ENCODE measurements at regions not wholly inside any gene's neighbourhood (a gene's known extent, or its start where the extent isn't known, plus 50 kb on each side); places are given as distances from the start of the nearest gene placed in this dataset.

- H3K4me1 ChIP-seq: no peaks in the 10 kb centered on the region
- no peaks in the 10 kb centered on the region for H3K36me3 ChIP-seq (replicated peaks)
- H3K4me3 ChIP-seq: no peak overlapping the region
- no peaks in the 10 kb centered on the region for H3K9me3 ChIP-seq
- in situ Hi-C loops (cut with MboI; ENCODE audit: low sequenced_read_pairs): no loop called here
- peaks cover 3% of the 10 kb centered on the region; the same call in 1 of the 2 replicates for H3K27me3 ChIP-seq (ENCODE audit: low read depth)
- DNase-seq (ENCODE audit: low spot score in 2 of 2): no peak
Measured at GRCh38 chr2:221254299-221254698, 317.8 kb downstream of the EPHA4 start.

- Histone ChIP-seq H3K36me3 (replicated peaks) (no peaks in the 10 kb centered on the region), H3K9me3 (no peaks in the 10 kb centered on the region), H3K27me3 (ENCODE audit: low read depth) (peaks cover 9% of the 10 kb centered on the region), H3K4me1 (no peaks in the 10 kb centered on the region), H3K4me3 (no peak overlapping the region)
- peak in 1 of 2 experiments; percentile 40 for DNase-seq (ENCODE audit: low spot score in 2 of 2)
- in situ Hi-C loops (cut with MboI; ENCODE audit: low sequenced_read_pairs): no loop called here
Measured at GRCh38 chr2:221255862-221256261, 316.2 kb downstream of the EPHA4 start.

- in situ Hi-C loops (cut with MboI; ENCODE audit: low sequenced_read_pairs): no loop called here
- H3K36me3 ChIP-seq (replicated peaks): no peaks in the 10 kb centered on the region
- no peaks in the 10 kb centered on the region for H3K9me3 ChIP-seq
- DNase-seq (ENCODE audit: low spot score in 2 of 2): no peak
- H3K4me3 ChIP-seq: no peak overlapping the region
- peaks cover 8% of the 10 kb centered on the region for H3K27me3 ChIP-seq (ENCODE audit: low read depth)
- no peaks in the 10 kb centered on the region for H3K4me1 ChIP-seq
Measured at GRCh38 chr2:221258464-221258863, 313.6 kb downstream of the EPHA4 start.

DNA sequence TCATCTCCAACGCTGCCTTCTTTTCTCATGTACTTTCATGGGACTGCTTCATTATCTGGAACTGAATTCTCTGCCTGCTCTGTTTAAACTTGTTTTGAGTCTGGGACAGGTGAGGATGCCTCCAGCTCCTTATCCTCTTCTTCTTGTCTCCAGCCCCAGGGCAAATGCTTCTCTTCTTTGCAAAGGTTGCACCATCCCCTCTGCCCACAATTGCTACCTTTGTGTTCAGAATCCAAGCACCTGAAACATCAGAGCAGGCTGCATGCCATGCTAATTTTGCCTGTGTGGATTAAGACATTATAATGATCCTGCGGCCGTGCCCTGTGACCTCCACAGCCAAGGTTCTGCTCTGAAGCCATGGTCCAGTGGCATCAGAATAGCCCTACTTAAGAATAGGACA lies 309.5 kb downstream of the EPHA4 start:
- in situ Hi-C loops (cut with MboI; ENCODE audit: low sequenced_read_pairs): no loop called here
- no peak for DNase-seq (ENCODE audit: low spot score in 2 of 2)
- peaks cover 8% of the 10 kb centered on the region for H3K27me3 ChIP-seq (ENCODE audit: low read depth)
- H3K4me3 ChIP-seq: no peak overlapping the region
- no peaks in the 10 kb centered on the region for H3K36me3 ChIP-seq (replicated peaks)
- no peaks in the 10 kb centered on the region for H3K9me3 ChIP-seq
- no peaks in the 10 kb centered on the region for H3K4me1 ChIP-seq

- no peak overlapping the region for H3K4me3 ChIP-seq
- no peak for DNase-seq (ENCODE audit: low spot score in 2 of 2)
- peaks cover 11% of the 10 kb centered on the region for H3K27me3 ChIP-seq (ENCODE audit: low read depth)
- H3K4me1 ChIP-seq: no peaks in the 10 kb centered on the region
- no peaks in the 10 kb centered on the region for H3K9me3 ChIP-seq
- in situ Hi-C loops (cut with MboI; ENCODE audit: low sequenced_read_pairs): no loop called here
- H3K36me3 ChIP-seq (replicated peaks): no peaks in the 10 kb centered on the region
Measured at GRCh38 chr2:221263573-221263972, 308.5 kb downstream of the EPHA4 start.

- in situ Hi-C loops (cut with MboI; ENCODE audit: low sequenced_read_pairs): no loop called here
- H3K4me1 ChIP-seq: no peaks in the 10 kb centered on the region
- H3K27me3 ChIP-seq (ENCODE audit: low read depth): peaks cover 11% of the 10 kb centered on the region
- H3K4me3 ChIP-seq: no peak overlapping the region
- DNase-seq (ENCODE audit: low spot score in 2 of 2): no peak
- H3K36me3 ChIP-seq (replicated peaks): no peaks in the 10 kb centered on the region
- H3K9me3 ChIP-seq: no peaks in the 10 kb centered on the region
Measured at GRCh38 chr2:221264318-221264717, 307.8 kb downstream of the EPHA4 start.

DNA sequence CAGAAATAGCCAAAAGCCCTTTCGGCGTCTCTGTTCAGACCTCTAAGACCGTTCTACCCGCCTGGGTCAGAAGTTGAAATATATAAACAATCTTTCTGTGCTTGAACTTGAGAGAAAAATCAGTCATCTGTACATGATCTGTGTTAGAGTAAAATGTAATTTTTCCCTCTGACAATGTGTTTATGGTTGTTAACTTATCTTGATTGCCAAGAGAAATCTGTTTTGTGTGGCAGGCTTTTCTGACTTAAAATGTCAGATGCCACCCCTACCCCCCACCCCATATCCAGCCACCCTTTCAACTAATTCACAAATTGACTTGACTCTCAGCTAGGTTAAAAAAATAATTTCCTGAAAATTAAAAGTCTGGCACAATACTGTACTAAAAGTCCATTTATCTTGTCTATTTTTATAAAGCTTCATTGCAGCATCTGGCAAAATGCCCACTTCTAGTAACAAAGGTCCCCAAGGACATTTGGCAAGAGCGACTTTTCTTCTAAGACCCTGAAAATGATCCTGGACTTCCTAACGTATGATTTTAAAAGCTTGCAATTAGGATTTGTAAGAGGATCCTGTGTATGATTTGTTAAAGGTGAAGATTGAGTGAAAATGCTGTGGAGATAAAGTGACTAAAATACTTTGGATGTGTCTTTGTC lies 304.2 kb downstream of the EPHA4 start:
- H3K27me3 ChIP-seq (ENCODE audit: low read depth): peaks cover 9% of the 10 kb centered on the region; the same call in 1 of the 2 replicates
- no peak for DNase-seq (ENCODE audit: low spot score in 2 of 2)
- no peak overlapping the region for H3K4me3 ChIP-seq
- H3K4me1 ChIP-seq: no peaks in the 10 kb centered on the region
- H3K9me3 ChIP-seq: no peaks in the 10 kb centered on the region
- no peaks in the 10 kb centered on the region for H3K36me3 ChIP-seq (replicated peaks)
- in situ Hi-C loops (cut with MboI; ENCODE audit: low sequenced_read_pairs): no loop called here

DNA sequence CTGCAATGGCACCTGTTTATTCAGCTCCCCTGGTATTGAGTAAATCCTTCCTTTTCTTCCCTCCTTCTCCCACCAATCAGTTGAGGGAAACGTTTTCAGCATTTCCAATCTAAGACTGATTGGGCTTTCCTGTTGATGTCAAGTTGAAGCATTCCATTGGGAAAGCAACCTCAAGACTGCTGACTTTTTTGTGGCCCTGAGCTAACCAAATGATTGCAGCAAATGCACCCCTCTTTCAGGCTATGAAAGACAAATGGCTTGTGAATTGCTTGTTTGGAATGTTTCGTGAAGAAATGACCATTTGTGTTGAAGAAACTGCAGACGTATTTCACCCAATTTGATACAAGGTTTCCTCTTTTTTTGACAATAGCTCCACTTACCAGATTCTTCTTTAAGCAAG lies 303.5 kb downstream of the EPHA4 start:
- Histone ChIP-seq H3K36me3 (replicated peaks) (no peaks in the 10 kb centered on the region), H3K4me3 (no peak overlapping the region), H3K9me3 (no peaks in the 10 kb centered on the region), H3K27me3 (ENCODE audit: low read depth) (peaks cover 11% of the 10 kb centered on the region; the same call in 1 of the 2 replicates), H3K4me1 (no peaks in the 10 kb centered on the region)
- in situ Hi-C loops (cut with MboI; ENCODE audit: low sequenced_read_pairs): no loop called here
- no peak for DNase-seq (ENCODE audit: low spot score in 2 of 2)

- no peak for DNase-seq (ENCODE audit: low spot score in 2 of 2)
- H3K4me1 ChIP-seq: no peaks in the 10 kb centered on the region
- no peak overlapping the region for H3K4me3 ChIP-seq
- peaks cover 15% of the 10 kb centered on the region; the same call in 1 of the 2 replicates for H3K27me3 ChIP-seq (ENCODE audit: low read depth)
- in situ Hi-C loops (cut with MboI; ENCODE audit: low sequenced_read_pairs): no loop called here
- H3K9me3 ChIP-seq: no peaks in the 10 kb centered on the region
- no peaks in the 10 kb centered on the region for H3K36me3 ChIP-seq (replicated peaks)
Measured at GRCh38 chr2:221270806-221271205, 301.3 kb downstream of the EPHA4 start.

DNA sequence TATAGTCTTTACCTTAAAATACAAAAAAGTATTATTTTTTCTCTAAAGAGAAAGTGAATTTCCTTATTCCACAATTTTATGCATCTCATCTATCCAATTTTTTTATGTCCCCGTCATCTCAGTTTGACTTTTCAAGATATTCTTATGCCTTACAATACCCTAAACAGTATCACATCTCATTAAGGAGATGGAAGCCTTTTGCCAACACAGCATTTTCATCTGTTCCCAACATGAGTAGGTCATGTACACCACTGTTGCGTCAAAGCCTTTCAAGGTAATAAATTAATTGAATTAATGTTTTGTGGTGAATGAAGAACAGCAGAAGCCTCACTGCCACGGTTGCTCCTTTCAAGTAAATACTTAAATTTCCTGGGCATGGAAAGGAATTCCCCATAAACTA lies 299.4 kb downstream of the EPHA4 start:
- H3K9me3 ChIP-seq: no peaks in the 10 kb centered on the region
- in situ Hi-C loops (cut with MboI; ENCODE audit: low sequenced_read_pairs): no loop called here
- no peaks in the 10 kb centered on the region for H3K36me3 ChIP-seq (replicated peaks)
- peaks cover 17% of the 10 kb centered on the region for H3K27me3 ChIP-seq (ENCODE audit: low read depth)
- no peak for DNase-seq (ENCODE audit: low spot score in 2 of 2)
- no peaks in the 10 kb centered on the region for H3K4me1 ChIP-seq
- H3K4me3 ChIP-seq: no peak overlapping the region

GRCh38 chr2:221276033-221276432 lies 296.1 kb downstream of the EPHA4 start:
- in situ Hi-C loops (cut with MboI; ENCODE audit: low sequenced_read_pairs): no loop called here
- Histone ChIP-seq H3K27me3 (ENCODE audit: low read depth) (peaks cover 17% of the 10 kb centered on the region), H3K9me3 (no peaks in the 10 kb centered on the region), H3K4me1 (no peaks in the 10 kb centered on the region), H3K4me3 (no peak overlapping the region), H3K36me3 (replicated peaks) (no peaks in the 10 kb centered on the region)
- no peak for DNase-seq (ENCODE audit: low spot score in 2 of 2)

DNA sequence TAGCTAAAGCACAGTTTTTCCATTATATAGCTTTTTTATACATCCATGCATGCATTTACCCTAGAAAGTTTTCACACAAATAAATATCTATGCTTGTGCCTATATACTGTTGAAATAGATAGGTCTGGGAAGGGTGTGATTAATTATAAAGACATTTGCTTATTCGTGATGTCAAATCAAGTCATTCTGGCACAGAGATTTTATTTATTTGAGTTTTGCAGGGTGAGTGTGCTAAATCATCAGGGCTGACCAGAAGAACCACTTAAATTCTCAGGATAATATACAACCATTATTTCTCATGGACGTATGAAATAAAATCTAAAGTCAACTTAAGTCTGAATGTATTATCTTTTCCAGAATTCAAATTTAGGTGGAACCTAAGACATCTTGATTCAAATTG lies 295.5 kb downstream of the EPHA4 start:
- in situ Hi-C loops (cut with MboI; ENCODE audit: low sequenced_read_pairs): no loop called here
- DNase-seq (ENCODE audit: low spot score in 2 of 2): no peak
- Histone ChIP-seq H3K4me1 (no peaks in the 10 kb centered on the region), H3K9me3 (no peaks in the 10 kb centered on the region), H3K4me3 (no peak overlapping the region), H3K27me3 (ENCODE audit: low read depth) (peaks cover 19% of the 10 kb centered on the region), H3K36me3 (replicated peaks) (no peaks in the 10 kb centered on the region)

DNA sequence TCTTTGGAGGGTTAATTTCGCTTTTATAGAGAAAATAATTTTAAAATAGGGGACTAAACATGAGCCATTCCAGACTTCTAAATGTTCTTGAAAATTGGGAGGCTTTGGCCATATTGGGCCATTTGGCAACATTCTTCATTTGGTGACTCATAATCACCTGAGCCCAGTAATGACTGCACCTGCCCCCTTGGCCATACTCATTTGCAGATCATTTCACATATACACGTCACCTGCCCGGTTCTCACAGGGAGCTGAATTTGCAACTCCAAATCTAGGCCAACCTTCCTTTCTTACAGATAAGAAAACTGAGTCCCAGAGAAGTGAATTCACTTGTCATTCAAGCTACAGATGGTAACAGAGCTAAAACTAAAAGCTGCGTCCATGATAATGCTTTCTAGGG lies 289.7 kb downstream of the EPHA4 start:
- Histone ChIP-seq H3K4me1 (no peaks in the 10 kb centered on the region), H3K4me3 (no peak overlapping the region), H3K27me3 (ENCODE audit: low read depth) (peaks cover 6% of the 10 kb centered on the region), H3K36me3 (replicated peaks) (no peaks in the 10 kb centered on the region), H3K9me3 (no peaks in the 10 kb centered on the region)
- DNase-seq (ENCODE audit: low spot score in 2 of 2): no peak
- in situ Hi-C loops (cut with MboI; ENCODE audit: low sequenced_read_pairs): no loop called here

GRCh38 chr2:221283896-221284545 lies 288.1 kb downstream of the EPHA4 start:
- H3K36me3 ChIP-seq (replicated peaks): no peaks in the 10 kb centered on the region
- no peaks in the 10 kb centered on the region for H3K4me1 ChIP-seq
- in situ Hi-C loops (cut with MboI; ENCODE audit: low sequenced_read_pairs): no loop called here
- DNase-seq (ENCODE audit: low spot score in 2 of 2): no peak
- no peak overlapping the region for H3K4me3 ChIP-seq
- peaks cover 4% of the 10 kb centered on the region; the same call in 1 of the 2 replicates for H3K27me3 ChIP-seq (ENCODE audit: low read depth)
- H3K9me3 ChIP-seq: no peaks in the 10 kb centered on the region

Measured in HAP-1 (cell line).